Activated CD8-positive, alpha-beta T cell treated with anti-CD3 and anti-CD28 coated beads, Interleukin-2, amount 10 ng/mL, durations not matched to agents 7 days and 5 days (primary cell): ENCODE measurements at regions not wholly inside any gene's neighbourhood (a gene's known extent, or its start where the extent isn't known, plus 50 kb on each side); places are given as distances from the start of the nearest gene placed in this dataset.
A peak's percentile ranks its signal among the peaks of the same experiment; 100 is the strongest.

Source experiments
- ATAC-seq: fragments of 150-1000 bp; cut with Tn5 transposase; one replicate; pipeline ENCODE4 v1.10.0; 2021; ENCODE audit warnings: moderate library complexity
- CTCF ChIA-PET: fragments of 350-600 bp; sonication (Branson Sonifier 250); formaldehyde crosslinking; loops from one replicate; lab custom pipeline; 2021; ENCODE audit warnings: antibody characterized with exemption; lab: Charles Lee
- POLR2A ChIA-PET: fragments of 350-600 bp; sonication (Branson Sonifier 250); formaldehyde crosslinking; loops from one replicate; lab custom pipeline; 2021; ENCODE audit warnings: antibody characterized with exemption; lab: Charles Lee
- DNase-seq: peaks from one replicate; pipeline ENCODE4 v3.0.0-alpha.2; 2020
- H3K27ac Mint-ChIP-seq: one replicate; pipeline ENCODE4 v1.8.0; 2021; ENCODE audit warnings: mild to moderate bottlenecking, mixed read lengths
- H3K27me3 Mint-ChIP-seq: one replicate; pipeline ENCODE4 v1.8.0; 2021; ENCODE audit warnings: low read depth, mixed read lengths
- H3K36me3 Mint-ChIP-seq: one replicate; pipeline ENCODE4 v1.8.0; 2021; ENCODE audit warnings: low read depth, mixed read lengths
- H3K4me1 Mint-ChIP-seq: one replicate; pipeline ENCODE4 v1.8.0; 2021; ENCODE audit warnings: low read depth, mixed read lengths
- H3K4me3 Mint-ChIP-seq: one replicate; pipeline ENCODE4 v1.8.0; 2021; ENCODE audit warnings: mild to moderate bottlenecking, mixed read lengths
- H3K9me3 Mint-ChIP-seq: one replicate; pipeline ENCODE4 v1.8.0; 2022; ENCODE audit warnings: mixed read lengths; ENCODE audit not compliant: insufficient read depth

DNA sequence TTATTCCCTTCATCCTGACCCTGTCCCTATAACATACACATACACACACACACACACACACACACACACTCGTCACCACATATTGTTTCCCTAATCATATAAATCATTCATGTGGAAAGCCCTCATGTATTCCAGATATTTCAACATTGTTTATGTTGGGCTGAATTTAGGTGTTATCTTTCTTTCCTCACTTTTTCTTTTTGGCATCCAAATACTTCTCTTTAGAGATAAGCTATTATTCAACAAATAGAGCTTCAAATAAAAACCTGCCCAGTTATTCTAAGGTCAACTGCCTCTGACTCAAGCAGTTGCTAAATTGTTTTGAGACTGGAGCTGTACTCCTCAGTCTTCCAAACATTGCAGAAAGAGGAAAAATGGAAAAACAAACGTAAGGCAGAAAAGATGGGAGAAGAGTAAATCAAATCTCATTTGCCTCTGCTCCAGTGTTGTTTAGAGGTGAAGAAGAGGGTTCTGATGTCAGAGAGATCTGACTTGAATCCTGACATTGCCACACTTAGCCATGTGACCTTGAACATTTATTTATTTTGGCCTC is 215.7 kb downstream of the GAS1 start:
- H3K27me3 Mint-ChIP-seq, result no peaks in the 10 kb centered on the region
- ChIA-PET POLR2A (no interaction called here), CTCF (no interaction called here)
- no peak overlapping the region for H3K27ac Mint-ChIP-seq
- no peaks in the 10 kb centered on the region for H3K36me3 Mint-ChIP-seq
- no peaks in the 10 kb centered on the region for H3K9me3 Mint-ChIP-seq
- ATAC-seq (no peak), DNase-seq (no peak)
- no peaks in the 10 kb centered on the region for H3K4me1 Mint-ChIP-seq
- H3K4me3 Mint-ChIP-seq, result no peak overlapping the region

DNA sequence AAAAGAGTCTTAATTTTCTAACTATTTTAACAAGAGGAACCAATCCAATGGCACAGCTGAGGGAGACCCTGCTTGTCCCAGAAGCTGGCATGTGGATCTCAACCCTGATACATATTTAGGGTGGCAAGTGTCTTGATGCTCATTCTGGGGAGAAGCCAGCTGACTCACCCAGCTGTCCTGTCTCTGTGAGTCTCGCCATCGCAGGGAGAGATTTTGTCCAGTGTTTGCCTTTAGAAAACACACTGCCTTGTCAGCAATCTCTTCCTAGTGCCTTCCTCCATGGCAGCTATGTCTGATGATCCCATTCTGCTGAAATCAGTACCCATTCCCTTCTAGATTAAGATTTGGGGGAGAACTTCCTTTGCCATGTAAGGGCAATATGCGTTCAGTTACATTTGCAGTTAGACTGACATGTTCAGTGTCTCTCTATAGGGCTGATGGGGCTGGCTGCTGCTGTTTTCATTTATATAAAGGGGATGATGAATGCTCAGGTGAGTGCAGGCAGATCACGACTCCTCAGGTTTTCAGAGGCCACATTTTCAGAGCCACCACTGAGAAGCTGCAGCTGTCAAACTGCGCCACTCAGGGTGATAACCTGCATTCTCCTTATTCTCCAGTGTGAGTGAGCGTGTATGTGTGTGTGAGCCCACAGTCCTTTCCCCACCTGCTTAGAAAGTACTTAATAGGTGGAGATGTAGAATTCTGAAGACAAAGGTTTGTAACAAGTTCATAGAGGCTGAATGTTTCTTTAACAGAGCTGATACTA is 217.0 kb downstream of the GAS1 start:
- Mint-ChIP-seq H3K9me3 (no peaks in the 10 kb centered on the region), H3K4me3 (no peak overlapping the region), H3K36me3 (no peaks in the 10 kb centered on the region), H3K27me3 (no peaks in the 10 kb centered on the region), H3K4me1 (no peaks in the 10 kb centered on the region), H3K27ac (no peak overlapping the region)
- ATAC-seq (no peak), DNase-seq (no peak)
- POLR2A ChIA-PET, result interaction anchor here (0.6 kb wide), 1 partner anchor 481 kb away, joined by 3 read pairs; no protein-coding TSS in a partner anchor
- CTCF ChIA-PET, result no interaction called here

DNA sequence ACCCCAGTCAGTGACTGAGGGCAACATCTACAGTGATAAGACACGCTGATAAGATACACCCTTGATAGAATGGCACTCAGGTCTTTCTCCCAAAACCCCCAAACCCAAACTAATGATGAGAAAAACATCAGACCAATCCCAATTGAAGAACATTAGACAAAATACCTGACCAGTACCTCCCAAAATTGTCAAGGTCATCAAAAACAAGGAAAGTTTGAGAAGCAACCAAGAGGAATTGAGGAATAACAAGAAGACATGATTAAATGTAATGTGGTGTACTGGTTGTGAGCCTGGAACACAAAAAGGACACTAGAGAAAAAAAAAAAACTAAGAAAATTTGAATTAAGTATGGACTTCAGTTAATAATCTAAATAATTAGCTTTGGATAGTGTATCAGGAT is 222.8 kb downstream of the GAS1 start:
- ATAC-seq, result no peak
- CTCF ChIA-PET, result no interaction called here
- Mint-ChIP-seq H3K27ac (no peak overlapping the region), H3K36me3 (no peaks in the 10 kb centered on the region), H3K27me3 (no peaks in the 10 kb centered on the region), H3K4me3 (no peak overlapping the region), H3K4me1 (peaks cover 5% of the 10 kb centered on the region), H3K9me3 (no peaks in the 10 kb centered on the region)
- no peak for DNase-seq
- POLR2A ChIA-PET, result no interaction called here

DNA sequence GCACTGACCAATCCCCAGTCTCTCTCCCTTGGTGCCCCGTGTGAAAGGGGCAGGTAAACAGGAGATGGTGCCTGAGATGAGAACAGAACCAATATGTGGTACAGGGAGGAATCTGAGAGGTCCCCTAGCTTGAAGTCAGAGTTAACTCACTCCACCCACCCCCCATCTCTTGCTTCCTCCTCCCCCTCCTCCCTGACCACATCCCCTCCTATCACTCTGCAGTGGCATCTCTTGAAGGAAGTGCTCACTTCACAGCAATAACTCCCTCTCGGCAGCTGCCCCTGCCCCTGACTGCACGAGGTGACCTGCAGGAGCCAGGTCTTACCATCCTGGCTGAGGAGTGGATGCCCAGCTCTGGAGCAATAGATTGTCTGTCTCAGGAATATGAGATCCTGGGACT is 224.0 kb downstream of the GAS1 start:
- H3K27ac Mint-ChIP-seq, result no peak overlapping the region
- DNase-seq (peak; percentile 20), ATAC-seq (no peak)
- H3K4me1 Mint-ChIP-seq, result peaks cover 5% of the 10 kb centered on the region
- no peak overlapping the region for H3K4me3 Mint-ChIP-seq
- H3K36me3 Mint-ChIP-seq, result no peaks in the 10 kb centered on the region
- no peaks in the 10 kb centered on the region for H3K27me3 Mint-ChIP-seq
- no peaks in the 10 kb centered on the region for H3K9me3 Mint-ChIP-seq
- ChIA-PET POLR2A (no interaction called here), CTCF (no interaction called here)

DNA sequence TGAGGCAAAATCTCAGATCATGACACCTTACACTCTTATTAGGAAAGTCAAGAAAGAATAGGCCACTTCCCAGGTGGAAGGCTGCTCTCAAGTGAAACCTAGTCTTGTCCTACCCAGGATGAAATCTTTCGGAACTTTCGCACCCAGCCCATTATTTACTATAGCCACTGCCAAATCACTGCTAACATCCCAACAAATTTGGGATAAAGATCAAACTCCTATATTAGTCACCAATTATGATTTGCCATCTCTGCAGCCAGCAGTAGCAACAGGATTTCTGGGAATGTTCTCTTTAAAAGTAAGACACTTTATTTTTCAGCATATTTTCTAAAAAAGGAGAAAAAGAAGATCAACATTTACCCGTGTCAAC is 224.6 kb downstream of the GAS1 start:
- CTCF ChIA-PET, result no interaction called here
- Mint-ChIP-seq H3K9me3 (no peaks in the 10 kb centered on the region), H3K4me1 (peaks cover 5% of the 10 kb centered on the region)

DNA sequence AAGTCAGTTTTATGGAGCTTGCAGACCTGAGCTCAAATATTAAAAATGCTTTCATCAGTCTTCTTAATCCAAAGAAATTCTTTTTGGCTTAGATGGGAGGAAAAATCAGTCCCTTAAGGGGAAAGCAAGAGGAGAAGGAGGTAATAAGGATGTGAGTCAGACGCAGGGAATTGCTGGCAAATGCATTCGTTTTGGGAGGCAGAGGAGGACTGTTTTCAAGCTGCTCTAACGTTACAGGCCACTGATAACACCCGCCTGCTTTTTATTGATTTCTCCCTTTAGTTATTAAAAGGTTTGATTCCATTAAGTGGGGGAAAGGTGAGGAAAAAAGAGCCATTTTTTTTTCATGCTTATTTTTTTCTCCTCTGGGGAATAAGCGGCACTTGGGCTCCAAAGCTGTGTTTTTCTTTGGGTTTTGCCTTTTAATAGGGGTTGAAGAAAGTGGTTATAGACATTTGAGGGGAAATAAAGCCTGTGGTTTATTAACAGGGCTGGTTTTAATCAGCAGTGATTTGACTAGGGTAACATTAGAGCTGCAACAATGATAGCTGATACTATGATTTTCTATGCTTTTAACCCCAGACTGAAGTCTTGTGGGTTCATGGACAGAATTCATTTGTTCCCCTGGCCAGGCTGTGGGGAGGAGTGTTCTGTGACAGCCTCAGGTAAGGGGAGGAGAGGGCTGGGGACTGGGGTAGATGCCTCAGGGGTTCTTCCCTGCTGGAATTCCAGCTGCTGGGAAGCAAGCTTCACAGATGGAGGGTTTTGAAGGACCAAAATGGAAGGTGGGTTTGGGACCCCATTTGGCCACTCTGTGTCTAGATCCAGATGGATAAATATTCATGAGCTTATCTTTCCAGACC is 225.2 kb downstream of the GAS1 start:
- no peak for ATAC-seq
- no peak for DNase-seq
- Mint-ChIP-seq H3K27me3 (no peaks in the 10 kb centered on the region), H3K4me3 (no peak overlapping the region), H3K9me3 (no peaks in the 10 kb centered on the region), H3K27ac (no peak overlapping the region), H3K36me3 (no peaks in the 10 kb centered on the region), H3K4me1 (peaks cover 5% of the 10 kb centered on the region)
- POLR2A ChIA-PET, result no interaction called here
- CTCF ChIA-PET, result no interaction called here

More for the DNA sequence above, 224.6 kb downstream of the GAS1 start:
- POLR2A ChIA-PET, result no interaction called here
- H3K36me3 Mint-ChIP-seq, result no peaks in the 10 kb centered on the region
- H3K27me3 Mint-ChIP-seq, result no peaks in the 10 kb centered on the region
- no peak for DNase-seq
- ATAC-seq, result no peak
- no peak overlapping the region for H3K4me3 Mint-ChIP-seq
- no peak overlapping the region for H3K27ac Mint-ChIP-seq

DNA sequence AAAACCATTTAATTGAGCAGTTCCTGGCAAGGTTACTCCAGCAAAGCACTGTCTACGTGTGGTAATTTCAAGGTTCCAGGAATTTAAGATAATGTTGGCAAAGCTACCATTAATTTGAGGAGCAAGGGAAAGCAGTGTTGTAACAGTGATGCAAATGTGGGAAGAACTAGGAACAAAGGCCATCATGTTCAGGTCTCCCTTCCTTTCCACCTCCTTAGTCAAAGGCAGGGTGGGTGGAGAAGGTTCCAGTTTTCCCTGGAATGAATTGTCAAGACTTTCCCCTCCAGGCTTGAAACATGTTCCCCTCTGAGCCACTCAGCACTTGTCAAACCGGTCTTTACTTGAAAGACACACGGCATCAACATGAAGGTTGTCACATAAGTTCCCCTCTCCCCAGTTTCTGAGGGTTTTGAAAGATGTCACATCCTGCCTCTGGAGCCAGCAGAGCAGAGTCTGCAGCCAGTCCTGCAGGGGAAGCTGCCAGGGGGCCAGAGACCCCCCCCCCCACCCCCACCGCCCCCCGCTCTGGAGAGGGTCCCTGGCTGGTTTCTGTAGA is 226.0 kb downstream of the GAS1 start:
- ATAC-seq (no peak), DNase-seq (no peak)
- H3K36me3 Mint-ChIP-seq, result no peaks in the 10 kb centered on the region
- ChIA-PET POLR2A (no interaction called here), CTCF (interaction anchor here (0.6 kb wide), 1 partner anchor 424 kb away, joined by 3 read pairs; no protein-coding TSS in a partner anchor)
- H3K4me1 Mint-ChIP-seq, result peaks cover 5% of the 10 kb centered on the region
- H3K4me3 Mint-ChIP-seq, result no peak overlapping the region
- H3K9me3 Mint-ChIP-seq, result no peaks in the 10 kb centered on the region
- H3K27me3 Mint-ChIP-seq, result no peaks in the 10 kb centered on the region
- H3K27ac Mint-ChIP-seq, result no peak overlapping the region

DNA sequence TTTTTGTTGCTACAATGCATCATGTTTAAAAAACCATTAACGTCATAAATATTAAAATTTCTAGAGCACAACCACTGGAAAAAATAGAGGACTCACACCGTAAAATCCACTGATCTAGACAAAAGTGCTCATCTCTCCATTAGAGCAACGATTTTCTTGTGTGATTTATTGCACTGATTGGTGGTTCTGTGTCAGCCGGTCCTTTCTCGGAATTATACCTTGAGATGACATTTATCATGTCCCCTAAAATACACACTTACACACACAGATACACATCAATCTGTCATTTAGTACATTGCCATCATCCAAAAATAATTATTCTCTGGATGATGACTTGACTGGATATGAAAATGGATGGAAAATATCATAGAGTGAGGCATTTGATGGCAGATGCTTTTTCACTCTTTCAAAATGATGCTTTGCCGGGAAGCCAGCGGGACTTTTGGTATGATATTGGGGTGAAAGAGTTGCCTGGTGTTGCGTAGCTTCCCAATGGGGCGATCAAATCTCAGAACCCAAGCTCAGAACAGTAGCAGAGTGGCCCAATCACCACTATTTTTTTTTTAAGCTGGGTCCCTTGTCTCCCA is 226.6 kb downstream of the GAS1 start:
- Mint-ChIP-seq H3K4me1 (peaks cover 5% of the 10 kb centered on the region), H3K27ac (no peak overlapping the region), H3K4me3 (no peak overlapping the region), H3K27me3 (no peaks in the 10 kb centered on the region), H3K36me3 (no peaks in the 10 kb centered on the region), H3K9me3 (no peaks in the 10 kb centered on the region)
- ChIA-PET CTCF (interaction anchor here (0.6 kb wide), 1 partner anchor 424 kb away, joined by 3 read pairs; no protein-coding TSS in a partner anchor), POLR2A (no interaction called here)
- DNase-seq (no peak), ATAC-seq (no peak)

DNA sequence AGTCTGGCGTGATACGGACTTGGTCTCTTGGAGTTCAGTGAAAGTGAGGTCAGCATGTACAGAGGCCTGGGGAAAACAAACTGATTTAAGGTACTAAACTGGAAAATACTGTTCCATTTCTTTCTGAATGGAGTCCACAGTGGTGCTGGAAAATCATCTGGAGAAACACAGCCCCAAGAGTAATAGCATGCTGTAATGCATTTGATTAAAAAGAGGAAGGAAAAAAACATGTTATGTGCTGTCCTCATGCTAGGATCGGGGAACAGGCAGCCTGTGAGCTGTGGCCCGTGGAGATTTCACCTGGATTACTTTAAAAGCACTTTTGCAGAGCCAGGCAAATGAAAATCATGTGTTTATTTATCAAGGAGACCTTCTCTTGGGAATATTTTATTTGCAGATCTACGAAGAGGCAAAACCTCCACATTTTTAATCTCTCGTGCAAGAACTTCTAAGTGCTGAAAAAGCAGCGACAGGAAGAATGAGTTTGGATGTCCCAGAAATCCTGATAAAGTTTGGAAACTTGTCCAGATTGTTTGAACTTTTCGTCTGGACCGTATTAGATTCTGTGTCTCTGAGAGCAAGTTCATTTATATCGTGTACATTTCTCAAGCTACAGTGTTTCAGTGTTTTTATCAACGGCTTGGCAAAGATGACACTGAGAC is 228.8 kb downstream of the GAS1 start:
- no peak for DNase-seq
- ChIA-PET POLR2A (no interaction called here), CTCF (no interaction called here)
- peaks cover 4% of the 10 kb centered on the region for H3K4me1 Mint-ChIP-seq
- H3K27ac Mint-ChIP-seq, result no peak overlapping the region
- H3K36me3 Mint-ChIP-seq, result no peaks in the 10 kb centered on the region
- ATAC-seq, result no peak
- H3K9me3 Mint-ChIP-seq, result no peaks in the 10 kb centered on the region
- no peak overlapping the region for H3K4me3 Mint-ChIP-seq
- no peaks in the 10 kb centered on the region for H3K27me3 Mint-ChIP-seq

DNA sequence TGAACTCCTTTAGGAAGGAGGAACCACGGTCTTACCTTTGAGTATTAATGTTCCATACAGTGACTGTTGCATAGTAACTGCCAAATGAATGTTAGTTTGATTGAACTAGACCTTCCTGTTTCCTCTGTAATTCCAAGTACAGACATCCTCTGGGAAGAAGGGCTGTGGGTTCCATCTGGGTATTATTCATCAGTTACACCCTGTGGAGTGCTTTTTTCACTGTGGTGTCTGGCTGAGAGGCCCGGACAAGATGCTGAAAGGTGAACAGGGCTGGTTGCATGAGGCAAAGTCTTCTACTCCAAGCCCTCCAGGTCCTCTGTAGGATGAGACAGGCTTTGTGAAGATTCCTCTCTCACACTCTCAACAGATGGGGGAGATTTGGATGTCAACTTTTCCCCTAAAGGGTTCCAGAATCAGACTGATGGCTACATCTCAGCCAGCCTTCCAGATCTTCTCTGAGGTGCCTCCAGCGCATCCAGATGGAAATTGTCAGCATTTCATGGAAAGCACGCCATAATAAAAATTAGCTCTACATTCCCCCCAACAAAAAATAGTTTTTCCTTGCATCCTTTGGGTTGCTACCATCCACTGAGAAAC is 230.9 kb downstream of the GAS1 start:
- Mint-ChIP-seq H3K4me1 (no peaks in the 10 kb centered on the region), H3K36me3 (no peaks in the 10 kb centered on the region), H3K9me3 (no peaks in the 10 kb centered on the region), H3K27me3 (no peaks in the 10 kb centered on the region), H3K27ac (no peak overlapping the region), H3K4me3 (no peak overlapping the region)
- DNase-seq (no peak), ATAC-seq (no peak)
- CTCF ChIA-PET, result no interaction called here
- POLR2A ChIA-PET, result no interaction called here

DNA sequence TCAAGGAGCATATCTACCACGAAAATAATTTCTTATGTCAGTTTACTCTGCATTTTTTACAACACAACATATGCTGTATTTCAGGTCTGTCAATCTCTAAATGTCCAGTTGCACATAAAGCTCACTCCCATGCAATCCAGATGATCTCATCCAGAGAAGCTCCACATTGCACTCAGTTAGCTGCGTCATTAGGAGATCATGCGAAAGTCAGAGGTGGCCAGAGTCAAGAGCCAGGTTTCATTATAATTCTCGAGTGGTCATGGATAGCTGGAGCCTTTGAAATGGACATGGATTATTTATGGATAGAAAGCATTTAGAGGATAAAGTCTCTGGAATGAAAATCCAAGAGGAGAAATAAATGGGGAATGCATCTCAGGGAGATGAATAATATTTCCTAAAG is 232.3 kb downstream of the GAS1 start:
- ATAC-seq (no peak), DNase-seq (no peak)
- H3K4me3 Mint-ChIP-seq, result no peak overlapping the region
- H3K27me3 Mint-ChIP-seq, result no peaks in the 10 kb centered on the region
- H3K36me3 Mint-ChIP-seq, result no peaks in the 10 kb centered on the region
- H3K27ac Mint-ChIP-seq, result no peak overlapping the region
- H3K9me3 Mint-ChIP-seq, result no peaks in the 10 kb centered on the region
- ChIA-PET POLR2A (no interaction called here), CTCF (no interaction called here)
- H3K4me1 Mint-ChIP-seq, result no peaks in the 10 kb centered on the region
